Right hindlimb (tissue), 1 donor: ENCODE measurements at regions not wholly inside any gene's neighbourhood (a gene's known extent, or its start where the extent isn't known, plus 50 kb on each side); places are given as distances from the start of the nearest gene placed in this dataset.

Experiments used
- DNase-seq: peaks from one replicate; pipeline ENCODE4 v3.0.0-alpha.2; 2018

- DNase-seq = no peak
These were observed 189.7 kb downstream of the BRD1 start for GRCh38 chr22:49638001-49638400.

- no peak for DNase-seq
These were observed 190.4 kb downstream of the BRD1 start for GRCh38 chr22:49637255-49637760.

- no peak for DNase-seq
These were observed 191.0 kb downstream of the BRD1 start for GRCh38 chr22:49636649-49637048.

- DNase-seq = no peak
These were observed 191.5 kb downstream of the BRD1 start for GRCh38 chr22:49636214-49636613.

GRCh38 chr22:49634006-49634772 is 193.5 kb downstream of the BRD1 start:
- no peak for DNase-seq

GRCh38 chr22:49633010-49633324 is 194.7 kb downstream of the BRD1 start:
- peak; percentile 46 for DNase-seq

GRCh38 chr22:49632199-49633009 is 195.3 kb downstream of the BRD1 start:
- DNase-seq = peak; percentile 84

GRCh38 chr22:49630448-49630946 is 197.2 kb downstream of the BRD1 start:
- DNase-seq = no peak

- peak; percentile 64 for DNase-seq
These were observed 197.9 kb downstream of the BRD1 start for GRCh38 chr22:49629586-49630447.

GRCh38 chr22:49629261-49629570 is 198.5 kb downstream of the BRD1 start:
- DNase-seq = no peak

GRCh38 chr22:49628391-49629260 is 199.0 kb downstream of the BRD1 start:
- DNase-seq = peak; percentile 49

- no peak for DNase-seq
These were observed 200.2 kb downstream of the BRD1 start for GRCh38 chr22:49627217-49628181.

- no peak for DNase-seq
These were observed 201.1 kb downstream of the BRD1 start for GRCh38 chr22:49626361-49627216.

- no peak for DNase-seq
These were observed 203.1 kb downstream of the BRD1 start for GRCh38 chr22:49624421-49625177.

- DNase-seq = no peak
These were observed 204.0 kb downstream of the BRD1 start for GRCh38 chr22:49623715-49624114.

GRCh38 chr22:49623176-49623575 is 204.5 kb downstream of the BRD1 start:
- DNase-seq = no peak

GRCh38 chr22:49622241-49623105 is 205.2 kb downstream of the BRD1 start:
- DNase-seq = no peak

GRCh38 chr22:49621601-49622210 is 206.0 kb downstream of the BRD1 start:
- no peak for DNase-seq
